Ureter (tissue), 1 donor: ENCODE measurements at regions not wholly inside any gene's neighbourhood (a gene's known extent, or its start where the extent isn't known, plus 50 kb on each side); places are given as distances from the start of the nearest gene placed in this dataset.

Experiments
- DNase-seq: peaks from one replicate; pipeline ENCODE4 v3.0.0-alpha.2; 2020; ENCODE audit warnings: low spot score
- donor health status: DM: yes; HTN: yes; CAD: no.

DNA sequence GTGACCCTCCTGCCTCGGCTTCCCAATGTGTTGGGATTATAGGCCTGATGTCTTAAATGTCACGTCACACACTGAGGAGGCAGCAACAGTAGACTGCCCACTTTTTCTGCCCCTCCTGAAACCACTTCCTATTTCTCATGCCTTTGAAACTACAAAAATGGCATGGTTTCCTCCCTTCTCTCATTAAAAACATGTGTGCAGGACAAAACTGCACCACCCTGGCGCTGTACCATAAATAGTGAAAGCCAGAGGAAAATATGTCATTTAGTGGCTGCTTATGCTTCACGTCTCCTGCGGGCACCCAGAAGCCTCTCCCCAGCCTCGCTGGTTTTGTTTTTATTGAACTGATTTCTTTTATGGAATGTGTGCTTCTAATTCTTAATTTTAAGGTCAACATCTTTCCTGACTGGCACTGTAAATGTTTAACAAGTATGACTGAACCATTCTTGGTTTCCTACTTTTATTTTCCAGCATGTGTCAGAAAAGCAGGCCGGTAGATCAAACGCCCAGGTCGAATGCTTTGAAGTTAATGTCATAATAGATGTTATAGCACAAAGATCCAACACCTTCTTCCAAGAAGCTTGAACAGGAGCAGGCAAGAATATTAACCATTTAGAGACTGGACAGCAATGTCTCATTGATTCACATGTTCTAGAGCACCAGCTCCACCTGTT lies 59.6 kb upstream of the C1orf87 start:
- no peak for DNase-seq

DNA sequence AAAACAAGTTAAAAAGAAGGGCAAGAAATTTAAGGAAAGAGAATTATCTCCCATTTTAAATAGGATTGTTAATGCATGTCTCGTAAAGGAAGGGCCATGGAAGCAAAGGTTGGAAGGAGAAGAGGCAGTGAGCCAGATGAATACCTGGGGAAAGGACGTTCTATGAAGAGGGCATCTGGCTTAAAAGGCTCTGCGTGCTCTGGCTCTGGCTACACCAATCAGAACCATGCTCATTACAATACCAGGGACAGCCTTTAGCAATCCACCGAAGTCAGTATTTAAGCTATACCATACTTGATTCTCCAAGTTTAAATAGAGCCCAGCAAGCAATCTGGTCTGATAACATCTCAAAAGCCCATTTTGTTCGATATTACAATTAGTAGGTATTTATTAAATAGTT lies 58.5 kb upstream of the C1orf87 start:
- DNase-seq, result no peak

GRCh38 chr1:60130703-60131102 lies 57.1 kb upstream of the C1orf87 start:
- DNase-seq, result no peak

GRCh38 chr1:60129911-60130310 lies 56.3 kb upstream of the C1orf87 start:
- no peak for DNase-seq

DNA sequence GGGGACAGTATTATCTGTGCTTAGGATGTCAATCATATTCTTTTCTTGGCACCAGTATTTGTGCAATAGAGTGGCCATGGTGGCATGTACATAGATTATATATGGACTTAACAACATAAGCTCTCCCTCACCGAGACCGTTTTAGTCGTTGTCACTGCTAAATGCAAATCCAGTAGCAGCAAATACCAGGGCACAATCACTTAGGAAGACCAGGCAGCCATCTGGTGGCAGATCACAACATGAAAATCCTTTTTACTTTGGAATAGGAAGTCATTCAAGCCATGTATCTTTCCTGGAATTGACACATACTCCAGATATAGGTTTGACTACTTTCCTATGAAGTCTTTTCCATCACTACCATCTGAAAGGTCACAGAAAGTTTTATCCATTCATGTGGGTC lies 53.2 kb upstream of the C1orf87 start:
- DNase-seq, result no peak
